Right forelimb (tissue), 1 donor: ENCODE measurements at regions not wholly inside any gene's neighbourhood (a gene's known extent, or its start where the extent isn't known, plus 50 kb on each side); places are given as distances from the start of the nearest gene placed in this dataset.

Experiments used
- DNase-seq: peaks from one replicate; pipeline ENCODE4 v3.0.0-alpha.2; 2018

- DNase-seq, result peak; percentile 87
These were observed 110.7 kb upstream of the RAD23B start for GRCh38 chr9:107172160-107172978.

- no peak for DNase-seq
These were observed 110.1 kb upstream of the RAD23B start for GRCh38 chr9:107172979-107173347.

- no peak for DNase-seq
These were observed 109.5 kb upstream of the RAD23B start for GRCh38 chr9:107173422-107174180.

GRCh38 chr9:107174441-107174840 lies 108.6 kb upstream of the RAD23B start:
- no peak for DNase-seq

GRCh38 chr9:107175041-107175440 lies 108.0 kb upstream of the RAD23B start:
- DNase-seq, result no peak

GRCh38 chr9:107175816-107176435 lies 107.2 kb upstream of the RAD23B start:
- DNase-seq, result no peak

- peak; percentile 52 for DNase-seq
These were observed 106.5 kb upstream of the RAD23B start for GRCh38 chr9:107176436-107177151.

GRCh38 chr9:107177243-107177839 lies 105.7 kb upstream of the RAD23B start:
- DNase-seq, result no peak

GRCh38 chr9:107177857-107178256 lies 105.2 kb upstream of the RAD23B start:
- DNase-seq, result no peak

- no peak for DNase-seq
These were observed 104.8 kb upstream of the RAD23B start for GRCh38 chr9:107178293-107178692.

- no peak for DNase-seq
These were observed 102.9 kb upstream of the RAD23B start for GRCh38 chr9:107180206-107180605.

- DNase-seq, result no peak
These were observed 99.9 kb upstream of the RAD23B start for GRCh38 chr9:107183176-107183575.

GRCh38 chr9:107188376-107188775 lies 94.7 kb upstream of the RAD23B start:
- no peak for DNase-seq

- no peak for DNase-seq
These were observed 92.8 kb upstream of the RAD23B start for GRCh38 chr9:107190061-107190935.

GRCh38 chr9:107190936-107191290 lies 92.2 kb upstream of the RAD23B start:
- DNase-seq, result no peak

GRCh38 chr9:107193251-107193650 lies 89.8 kb upstream of the RAD23B start:
- no peak for DNase-seq

GRCh38 chr9:107198718-107199117 lies 84.4 kb upstream of the RAD23B start:
- no peak for DNase-seq

- DNase-seq, result no peak
These were observed 75.0 kb upstream of the RAD23B start for GRCh38 chr9:107208121-107208520.

- no peak for DNase-seq
These were observed 72.3 kb upstream of the RAD23B start for GRCh38 chr9:107210775-107211174.

- DNase-seq, result no peak
These were observed 71.7 kb upstream of the RAD23B start for GRCh38 chr9:107211284-107211923.

- no peak for DNase-seq
These were observed 70.5 kb upstream of the RAD23B start for GRCh38 chr9:107212613-107213012.
